Stomach (tissue), 4 donors: ENCODE measurements at regions not wholly inside any gene's neighbourhood (a gene's known extent, or its start where the extent isn't known, plus 50 kb on each side); places are given as distances from the start of the nearest gene placed in this dataset.

Source experiments
- CTCF ChIP-seq, 7 experiments: fragments of 450-650 bp in 4 of 7; fragments of 200-600 bp in 3 of 7; sonication (generic) in 3 of 7; IDR thresholded peaks; one replicate each; pipeline ENCODE4 v1.5.1; 2016 to 2019; ENCODE audit warnings: antibody characterized with exemption in 7 of 7, control low read depth in 2 of 7, mild to moderate bottlenecking in 1 of 7
- POLR2AphosphoS5 ChIP-seq, 3 donors: sonication (generic); formaldehyde crosslinking; IDR thresholded peaks; one replicate each; pipeline ENCODE4 v1.6.1; 2016; ENCODE audit warnings: antibody characterized with exemption in 3 of 3

GRCh38 chr11:134564472-134565200, 152.6 kb upstream of the B3GAT1 start:
- TF ChIP-seq POLR2AphosphoS5 (IDR thresholded peaks at IDR 0.05): no peak
- no peak for TF ChIP-seq CTCF (IDR thresholded peaks at IDR 0.05)
